Spinal cord (tissue), 9 donors: ENCODE measurements at regions not wholly inside any gene's neighbourhood (a gene's known extent, or its start where the extent isn't known, plus 50 kb on each side); places are given as distances from the start of the nearest gene placed in this dataset.
A peak's percentile ranks its signal among the peaks of the same experiment; 100 is the strongest.

Experiments
- DNase-seq, 6 donors: peaks; one replicate each; pipeline versions ENCODE4 v3.0.0 to v3.0.0-alpha.2; 2013 to 2015; ENCODE audit warnings: low spot score in 6 of 6, low read depth in 4 of 6
- H3K27ac ChIP-seq: one replicate; pipeline ENCODE4 v1.5.1; 2013; ENCODE audit warnings: low read depth, low read length, control low read depth
- H3K27me3 ChIP-seq: one replicate; pipeline ENCODE4 v1.6.1; 2013; ENCODE audit warnings: low read length; ENCODE audit not compliant: control insufficient read depth, insufficient read depth
- H3K36me3 ChIP-seq: one replicate; pipeline ENCODE4 v1.6.1; 2013; ENCODE audit warnings: low read length; ENCODE audit not compliant: control insufficient read depth, insufficient read depth
- H3K4me1 ChIP-seq: one replicate; pipeline ENCODE4 v1.6.1; 2013; ENCODE audit warnings: low read length; ENCODE audit not compliant: control insufficient read depth, insufficient read depth
- H3K4me3 ChIP-seq: one replicate; pipeline ENCODE4 v1.5.1; 2013; ENCODE audit warnings: low read depth, low read length, control low read depth
- H3K9me3 ChIP-seq: one replicate; pipeline ENCODE4 v1.6.1; 2013; ENCODE audit warnings: low read length; ENCODE audit not compliant: control insufficient read depth, insufficient read depth
- WGBS: methylation state at CpG from one replicate; pipeline ENCODE4 v1.1.5; 2013; ENCODE audit warnings: missing lambda C conversion rate; ENCODE audit not compliant: insufficient coverage; 5-methylcytosine and 5-hydroxymethylcytosine counted together
- donor health status: healthy.

- no CpG with 5 or more reads among the region's 2 CpGs for WGBS
- Histone ChIP-seq H3K27me3 (no peaks in the 10 kb centered on the region), H3K36me3 (no peaks in the 10 kb centered on the region), H3K4me1 (no peaks in the 10 kb centered on the region), H3K27ac (no peak overlapping the region), H3K4me3 (no peak overlapping the region), H3K9me3 (no peaks in the 10 kb centered on the region)
- no peak for DNase-seq
These were observed 419.9 kb downstream of the SPRY1 start for GRCh38 chr4:123816462-123816861.

GRCh38 chr4:123817025-123817688 lies 420.6 kb downstream of the SPRY1 start:
- Histone ChIP-seq H3K27ac (no peak overlapping the region), H3K9me3 (no peaks in the 10 kb centered on the region), H3K4me1 (no peaks in the 10 kb centered on the region), H3K4me3 (no peak overlapping the region), H3K27me3 (no peaks in the 10 kb centered on the region), H3K36me3 (no peaks in the 10 kb centered on the region)
- no CpG with 5 or more reads among the region's 7 CpGs for WGBS
- no peak for DNase-seq

- H3K9me3 ChIP-seq: no peaks in the 10 kb centered on the region
- H3K27me3 ChIP-seq: no peaks in the 10 kb centered on the region
- no peak for DNase-seq
- no peaks in the 10 kb centered on the region for H3K36me3 ChIP-seq
- no peak overlapping the region for H3K4me3 ChIP-seq
- H3K4me1 ChIP-seq: no peaks in the 10 kb centered on the region
- H3K27ac ChIP-seq: no peak overlapping the region
These were observed 422.9 kb downstream of the SPRY1 start for GRCh38 chr4:123819362-123820035.

- Histone ChIP-seq H3K27ac (no peak overlapping the region), H3K9me3 (no peaks in the 10 kb centered on the region), H3K4me1 (no peaks in the 10 kb centered on the region), H3K27me3 (no peaks in the 10 kb centered on the region), H3K4me3 (no peak overlapping the region), H3K36me3 (no peaks in the 10 kb centered on the region)
- DNase-seq: no peak
These were observed 425.3 kb downstream of the SPRY1 start for GRCh38 chr4:123821861-123822260.

GRCh38 chr4:123822353-123822752 lies 425.8 kb downstream of the SPRY1 start:
- Histone ChIP-seq H3K27me3 (no peaks in the 10 kb centered on the region), H3K27ac (no peak overlapping the region), H3K4me1 (no peaks in the 10 kb centered on the region), H3K36me3 (no peaks in the 10 kb centered on the region), H3K9me3 (no peaks in the 10 kb centered on the region), H3K4me3 (no peak overlapping the region)
- no peak for DNase-seq
- 100% methylated on average over 1 of the region's 2 CpGs for WGBS

- H3K27ac ChIP-seq: no peak overlapping the region
- H3K9me3 ChIP-seq: no peaks in the 10 kb centered on the region
- no peak for DNase-seq
- H3K27me3 ChIP-seq: no peaks in the 10 kb centered on the region
- no peaks in the 10 kb centered on the region for H3K4me1 ChIP-seq
- H3K4me3 ChIP-seq: no peak overlapping the region
- H3K36me3 ChIP-seq: no peaks in the 10 kb centered on the region
- WGBS: 100% methylated on average over 1 of the region's 4 CpGs
These were observed 426.6 kb downstream of the SPRY1 start for GRCh38 chr4:123823244-123823643.

- peak overlapping the region; percentile 25 for H3K27ac ChIP-seq
These were observed 427.9 kb downstream of the SPRY1 start for GRCh38 chr4:123824524-123824923.

GRCh38 chr4:123825596-123826291 lies 429.1 kb downstream of the SPRY1 start:
- H3K9me3 ChIP-seq: no peaks in the 10 kb centered on the region
- no peak overlapping the region for H3K4me3 ChIP-seq
- no peak for DNase-seq
- H3K27me3 ChIP-seq: no peaks in the 10 kb centered on the region
- H3K27ac ChIP-seq: no peak overlapping the region
- WGBS: 100% methylated on average over 1 of the region's 1 CpG
- H3K36me3 ChIP-seq: no peaks in the 10 kb centered on the region
- H3K4me1 ChIP-seq: no peaks in the 10 kb centered on the region

More at GRCh38 chr4:123824524-123824923, 427.9 kb downstream of the SPRY1 start:
- Histone ChIP-seq H3K9me3 (no peaks in the 10 kb centered on the region), H3K4me1 (no peaks in the 10 kb centered on the region), H3K4me3 (no peak overlapping the region), H3K27me3 (no peaks in the 10 kb centered on the region), H3K36me3 (no peaks in the 10 kb centered on the region)
- DNase-seq: no peak
- WGBS: no CpG with 5 or more reads among the region's 1 CpG

GRCh38 chr4:123826896-123827295 lies 430.3 kb downstream of the SPRY1 start:
- no peak for DNase-seq
- Histone ChIP-seq H3K9me3 (no peaks in the 10 kb centered on the region), H3K4me1 (no peaks in the 10 kb centered on the region), H3K4me3 (no peak overlapping the region), H3K36me3 (no peaks in the 10 kb centered on the region), H3K27ac (no peak overlapping the region), H3K27me3 (no peaks in the 10 kb centered on the region)
- 100% methylated on average over 2 of the region's 2 CpGs for WGBS

- WGBS: 86% methylated on average over 1 of the region's 2 CpGs
- H3K36me3 ChIP-seq: no peaks in the 10 kb centered on the region
- H3K27me3 ChIP-seq: no peaks in the 10 kb centered on the region
- no peaks in the 10 kb centered on the region for H3K4me1 ChIP-seq
- H3K9me3 ChIP-seq: no peaks in the 10 kb centered on the region
- DNase-seq: no peak
- no peak overlapping the region for H3K27ac ChIP-seq
- H3K4me3 ChIP-seq: no peak overlapping the region
These were observed 430.9 kb downstream of the SPRY1 start for GRCh38 chr4:123827511-123827910.
